HG02870 (cell line): ENCODE measurements at regions not wholly inside any gene's neighbourhood (a gene's known extent, or its start where the extent isn't known, plus 50 kb on each side); places are given as distances from the start of the nearest gene placed in this dataset.
"Not testable (repeated sequence)": the region's sequence is repeated elsewhere in the genome, so short reads cannot be mapped to it uniquely, and the experiment has no call there.

Source experiments
- ATAC-seq: cut with Tn5 transposase; IDR thresholded peaks from one replicate; pipeline ENCODE4 v1.9.1; 2021; ENCODE audit warnings: mild to moderate bottlenecking, moderate library complexity; ENCODE audit not compliant: unreplicated experiment

- ATAC-seq = no peak
These were observed 62.0 kb downstream of the SKIDA1 start for GRCh38 chr10:21463436-21463835.

- no peak for ATAC-seq
These were observed 67.2 kb downstream of the SKIDA1 start for GRCh38 chr10:21458126-21458871.

GRCh38 chr10:21456160-21456559 is 69.3 kb downstream of the SKIDA1 start:
- no peak for ATAC-seq

GRCh38 chr10:21452203-21452602 is 73.3 kb downstream of the SKIDA1 start:
- no peak for ATAC-seq

GRCh38 chr10:21449288-21449966 is 76.1 kb downstream of the SKIDA1 start:
- ATAC-seq = peak; percentile 91

GRCh38 chr10:21445163-21445562 is 80.3 kb downstream of the SKIDA1 start:
- no peak for ATAC-seq

GRCh38 chr10:21441625-21442024 is 83.9 kb downstream of the SKIDA1 start:
- ATAC-seq = no peak

GRCh38 chr10:21438914-21439313 is 86.6 kb downstream of the SKIDA1 start:
- not testable (repeated sequence) for ATAC-seq

- ATAC-seq = no peak
These were observed 87.6 kb downstream of the SKIDA1 start for GRCh38 chr10:21437770-21438382.

- ATAC-seq = no peak
These were observed 93.2 kb downstream of the SKIDA1 start for GRCh38 chr10:21432266-21432665.

- no peak for ATAC-seq
These were observed 93.7 kb downstream of the SKIDA1 start for GRCh38 chr10:21431799-21432198.

GRCh38 chr10:21427804-21428481 is 97.5 kb downstream of the SKIDA1 start:
- ATAC-seq = no peak

GRCh38 chr10:21424459-21424861 is 101.0 kb downstream of the SKIDA1 start:
- ATAC-seq = no peak

GRCh38 chr10:21423850-21424249 is 101.6 kb downstream of the SKIDA1 start:
- no peak for ATAC-seq

- ATAC-seq = no peak
These were observed 102.1 kb downstream of the SKIDA1 start for GRCh38 chr10:21423338-21423737.

- ATAC-seq = no peak
These were observed 103.7 kb downstream of the SKIDA1 start for GRCh38 chr10:21421794-21422193.

- no peak for ATAC-seq
These were observed 104.5 kb downstream of the SKIDA1 start for GRCh38 chr10:21421016-21421415.

- not testable (repeated sequence) for ATAC-seq
These were observed 106.4 kb downstream of the SKIDA1 start for GRCh38 chr10:21418981-21419576.

GRCh38 chr10:21417172-21417712 is 108.2 kb downstream of the SKIDA1 start:
- ATAC-seq = no peak

GRCh38 chr10:21413680-21414079 is 111.8 kb downstream of the SKIDA1 start:
- ATAC-seq = no peak

- no peak for ATAC-seq
These were observed 112.2 kb downstream of the SKIDA1 start for GRCh38 chr10:21413268-21413667.
